ENCODE measurements at regions not wholly inside any gene's neighbourhood (a gene's known extent, or its start where the extent isn't known, plus 50 kb on each side); places are given as distances from the start of the nearest gene placed in this dataset.

GRCh38 chr13:33541456-33541855 is 255.9 kb upstream of the STARD13 start:
- peak overlapping the region; percentile 33 to 62 (median 56) for H3K4me3 ChIP-seq
- WGBS, 2 donors: 43% methylated on average over 7 of the region's 7 CpGs
- peak overlapping the region; percentile 91 to 99 (median 96) for H3K27ac ChIP-seq
- no peak for DNase-seq (ENCODE audit: low spot score in 2 of 2)
- TF ChIP-seq EP300 (IDR thresholded peaks at IDR 0.05) (no peak), CTCF (IDR thresholded peaks at IDR 0.05) (no peak), POLR2A (IDR thresholded peaks at IDR 0.05) (no peak)
- H3K4me1 ChIP-seq: peaks cover 0 to 59% (median 37%) of the 10 kb centered on the region in 4 donors
- no peaks in the 10 kb centered on the region for H3K27me3 ChIP-seq
- H3K9me3 ChIP-seq: no peaks in the 10 kb centered on the region
- H3K36me3 ChIP-seq: no peaks in the 10 kb centered on the region

DNA sequence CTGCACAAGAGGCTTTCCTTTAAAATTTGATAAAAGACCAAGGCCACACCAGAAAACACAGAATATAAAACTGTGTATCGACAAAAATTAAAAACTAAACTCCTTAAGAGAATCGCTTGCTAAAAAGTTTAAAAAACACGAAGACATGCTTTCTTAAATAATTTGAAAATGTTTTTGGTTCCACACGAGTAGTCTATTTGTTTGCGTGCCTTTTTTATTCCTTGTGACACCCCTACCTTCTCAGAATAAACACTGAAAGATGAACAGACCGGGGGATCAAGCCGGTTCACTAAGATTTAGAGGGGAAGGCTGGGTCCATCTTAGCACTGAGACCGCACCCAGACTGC is 256.4 kb upstream of the STARD13 start:
- no peaks in the 10 kb centered on the region for H3K36me3 ChIP-seq
- H3K27ac ChIP-seq: peak overlapping the region; percentile 91 to 99 (median 96)
- H3K4me3 ChIP-seq: peak overlapping the region; percentile 33 to 62 (median 56)
- H3K4me1 ChIP-seq: peaks cover 0 to 59% (median 37%) of the 10 kb centered on the region in 4 donors
- no peak for DNase-seq (ENCODE audit: low spot score in 2 of 2)
- no peaks in the 10 kb centered on the region for H3K27me3 ChIP-seq
- TF ChIP-seq CTCF (IDR thresholded peaks at IDR 0.05): no peak
- no peak for TF ChIP-seq EP300 (IDR thresholded peaks at IDR 0.05)
- TF ChIP-seq POLR2A (IDR thresholded peaks at IDR 0.05): no peak
- H3K9me3 ChIP-seq: no peaks in the 10 kb centered on the region
- 7% methylated on average over 8 of the region's 8 CpGs for WGBS, 2 donors

DNA sequence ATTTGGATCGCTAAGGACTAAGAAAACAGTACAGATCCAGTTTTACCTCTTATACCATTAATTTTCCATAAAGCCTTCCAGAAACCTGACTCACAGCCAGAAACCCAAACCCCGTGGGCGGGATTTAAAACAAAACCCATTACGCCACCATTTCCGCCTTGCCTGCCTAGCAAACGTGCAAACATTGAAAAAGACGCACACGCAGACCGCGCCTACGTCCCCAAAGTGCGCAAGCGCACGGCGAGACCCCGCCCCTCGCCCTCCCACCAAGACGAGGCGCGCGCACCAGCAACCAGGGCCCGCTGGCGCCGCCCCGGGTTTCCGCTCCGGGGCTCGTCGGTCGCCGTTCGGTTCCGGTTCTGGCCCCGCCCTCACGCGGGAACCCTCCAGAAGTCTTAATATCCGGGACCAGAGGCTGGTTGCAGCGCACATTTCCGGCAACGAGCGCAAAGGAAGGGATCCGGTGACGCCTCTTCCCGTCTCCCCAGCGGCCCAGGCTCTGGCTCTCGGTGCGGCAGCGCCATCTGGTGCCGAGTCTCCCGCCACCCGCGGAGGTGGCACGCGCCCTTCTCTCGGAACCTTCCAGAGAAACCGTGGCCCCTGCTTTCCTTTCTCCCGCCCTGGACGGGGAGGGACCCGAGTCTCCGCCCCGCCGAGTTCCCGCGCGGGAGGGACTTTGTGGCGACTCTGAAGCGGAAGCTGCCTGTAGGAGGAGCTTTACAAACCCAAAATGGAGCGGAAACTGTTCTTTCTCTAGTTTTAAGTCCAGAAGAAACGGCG is 256.9 kb upstream of the STARD13 start:
- Histone ChIP-seq H3K27me3 (no peaks in the 10 kb centered on the region), H3K36me3 (no peaks in the 10 kb centered on the region), H3K4me1 (peaks cover 0 to 59% (median 38%) of the 10 kb centered on the region in 4 donors), H3K4me3 (peak overlapping the region; percentile 36 to 62 (median 56)), H3K27ac (peak overlapping the region; percentile 91 to 99 (median 96)), H3K9me3 (no peaks in the 10 kb centered on the region)
- DNase-seq (ENCODE audit: low spot score in 2 of 2): peak; percentile 96
- TF ChIP-seq CTCF (IDR thresholded peaks at IDR 0.05) (peak; percentile 73 to 98 (median 97)), POLR2A (IDR thresholded peaks at IDR 0.05) (peak; percentile 60 to 90), EP300 (IDR thresholded peaks at IDR 0.05) (peak; percentile 96 to 99)
- WGBS, 2 donors: 0 to 1% methylated on average over 45 to 67 of the region's 70 CpGs

DNA sequence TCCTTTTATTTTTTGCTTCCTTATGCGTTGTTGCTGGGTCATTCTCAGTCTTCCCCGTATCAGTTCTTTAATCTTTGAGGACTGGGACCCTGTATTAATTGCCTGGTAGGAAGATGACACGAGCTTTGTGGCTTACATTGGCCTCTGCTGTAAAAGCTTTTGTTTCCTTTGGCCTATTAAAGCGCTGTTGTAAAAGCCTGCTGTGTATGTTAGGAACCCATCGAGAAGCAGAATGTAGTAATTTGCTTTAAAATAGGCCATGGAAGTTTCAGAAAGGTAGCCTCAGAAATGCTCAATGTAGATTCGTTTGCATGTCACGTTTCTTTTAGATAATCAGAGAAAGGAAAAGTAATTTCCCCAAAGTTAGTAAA is 257.5 kb upstream of the STARD13 start:
- TF ChIP-seq CTCF (IDR thresholded peaks at IDR 0.05) (no peak), POLR2A (IDR thresholded peaks at IDR 0.05) (no peak), EP300 (IDR thresholded peaks at IDR 0.05) (no peak)
- H3K27me3 ChIP-seq: no peaks in the 10 kb centered on the region
- H3K4me1 ChIP-seq: peaks cover 0 to 61% (median 39%) of the 10 kb centered on the region in 4 donors
- H3K4me3 ChIP-seq: peak overlapping the region; percentile 36 to 62 (median 56)
- no peaks in the 10 kb centered on the region for H3K36me3 ChIP-seq
- H3K9me3 ChIP-seq: no peaks in the 10 kb centered on the region
- WGBS, 2 donors: 0 to 1% methylated on average over 7 of the region's 7 CpGs
- peak overlapping the region; percentile 91 to 99 (median 96) for H3K27ac ChIP-seq
- DNase-seq (ENCODE audit: low spot score in 2 of 2): no peak

DNA sequence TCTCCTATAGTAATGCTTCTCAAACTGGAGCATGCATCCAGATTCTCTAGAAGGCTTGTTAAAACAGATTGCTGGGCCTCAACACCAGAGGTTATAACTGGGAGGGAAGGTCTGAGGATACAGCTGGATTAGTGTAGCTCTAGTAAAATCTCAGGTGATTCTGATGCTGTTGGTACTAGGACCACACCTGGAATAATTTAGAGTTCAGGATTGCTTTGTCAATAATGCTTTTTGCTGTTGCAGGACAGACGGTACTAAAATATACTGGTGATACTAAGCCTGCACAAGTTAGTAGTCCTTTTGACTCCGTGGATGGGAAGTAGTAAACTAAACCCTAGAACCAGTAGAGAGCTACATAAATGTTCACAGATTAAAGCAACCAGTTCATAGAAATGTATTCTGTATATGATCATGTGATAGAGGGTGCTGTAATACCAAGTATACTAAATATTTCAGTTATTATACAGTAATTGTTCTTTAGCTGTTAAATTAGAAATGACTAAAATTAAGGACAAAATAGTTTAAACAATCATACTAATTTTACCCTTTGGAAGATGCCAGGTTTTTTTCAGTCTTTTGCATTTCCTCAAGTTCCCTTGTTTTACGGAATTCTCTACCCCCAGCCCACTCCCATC is 258.2 kb upstream of the STARD13 start:
- 34 to 41% methylated on average over 3 of the region's 3 CpGs for WGBS, 2 donors
- peak overlapping the region; percentile 36 to 62 (median 56) for H3K4me3 ChIP-seq

More for the DNA sequence above, 258.2 kb upstream of the STARD13 start:
- Histone ChIP-seq H3K4me1 (peaks cover 0 to 61% (median 39%) of the 10 kb centered on the region in 4 donors), H3K9me3 (no peaks in the 10 kb centered on the region), H3K36me3 (no peaks in the 10 kb centered on the region), H3K27ac (peak overlapping the region; percentile 91 to 99 (median 96)), H3K27me3 (no peaks in the 10 kb centered on the region)
- no peak for DNase-seq (ENCODE audit: low spot score in 2 of 2)
- TF ChIP-seq CTCF (IDR thresholded peaks at IDR 0.05): no peak
- no peak for TF ChIP-seq POLR2A (IDR thresholded peaks at IDR 0.05)
- no peak for TF ChIP-seq EP300 (IDR thresholded peaks at IDR 0.05)
